HEK293 (cell line): ENCODE measurements at regions not wholly inside any gene's neighbourhood (a gene's known extent, or its start where the extent isn't known, plus 50 kb on each side); places are given as distances from the start of the nearest gene placed in this dataset.

Experiments
- CTCF ChIA-PET: fragments of 350-600 bp; formaldehyde crosslinking; extraction: SDS; loops from one replicate; lab custom pipeline; 2021; ENCODE audit warnings: antibody characterized with exemption; lab: Yijun Ruan, JAX
- POLR2A ChIA-PET: fragments of 300-600 bp; formaldehyde crosslinking; extraction: SDS; loops from one replicate; lab custom pipeline; 2020; ENCODE audit warnings: antibody characterized with exemption, inconsistent platforms; lab: Yijun Ruan, JAX
- H3K27ac ChIP-seq: fragments of 200-500 bp; sonication (Bioruptor generic); 2 replicates; pipeline ENCODE4 v1.5.1; 2014; ENCODE audit warnings: low read depth, low read length, control low read depth, inconsistent platforms; ENCODE audit errors: extremely low read depth
- H3K36me3 ChIP-seq, 2 experiments: fragments of 200-500 bp in 1 of 2; sonication (Bioruptor generic) in 1 of 2; 1 replicate in 1 of 2; 2 replicates in 1 of 2; pipeline ENCODE4 v1.5.1; 2014 to 2017; ENCODE audit warnings: inconsistent platforms in 2 of 2, low read length in 2 of 2; ENCODE audit not compliant: control insufficient read depth in 2 of 2, insufficient read depth in 1 of 2
- H3K4me1 ChIP-seq: fragments of 200-500 bp; sonication (Bioruptor generic); 2 replicates; pipeline ENCODE4 v1.5.1; 2014; ENCODE audit warnings: mild to moderate bottlenecking, low read length, inconsistent platforms; ENCODE audit not compliant: control insufficient read depth, insufficient read depth
- H3K4me3 ChIP-seq: 2 replicates; pipeline ENCODE4 v1.5.1; 2011; ENCODE audit warnings: low read depth, mild to moderate bottlenecking, control low read depth, low read length, moderate library complexity
- H3K9me3 ChIP-seq: fragments of 200-500 bp; sonication (Bioruptor generic); 2 replicates; pipeline ENCODE4 v1.5.1; 2014; ENCODE audit warnings: low read depth, low read length, inconsistent platforms; ENCODE audit not compliant: control insufficient read depth, insufficient read depth
- CTCF ChIP-seq: fragments of 450-650 bp; formaldehyde crosslinking; IDR thresholded peaks from 2 replicates; pipeline ENCODE4 v1.5.1; 2016; ENCODE audit warnings: missing biosample characterization, missing genetic modification characterization
- KLF1 ChIP-seq: fragments of 450-650 bp; formaldehyde crosslinking; IDR thresholded peaks from 2 replicates; pipeline ENCODE4 v1.5.1; 2016; ENCODE audit warnings: missing biosample characterization, missing genetic modification characterization
- YY1 ChIP-seq: fragments of 450-650 bp; formaldehyde crosslinking; IDR thresholded peaks from 2 replicates; pipeline ENCODE4 v1.5.1; 2018; ENCODE audit warnings: missing biosample characterization, missing genetic modification characterization
- ZBTB1 ChIP-seq: fragments of 450-650 bp; formaldehyde crosslinking; IDR thresholded peaks from 2 replicates; pipeline ENCODE4 v1.5.1; 2016; ENCODE audit warnings: missing biosample characterization, missing genetic modification characterization
- ZFP3 ChIP-seq: fragments of 450-650 bp; formaldehyde crosslinking; IDR thresholded peaks from 2 replicates; pipeline ENCODE4 v1.5.1; 2016; ENCODE audit warnings: low read depth, missing biosample characterization, missing genetic modification characterization
- ZNF112 ChIP-seq: fragments of 450-650 bp; formaldehyde crosslinking; IDR thresholded peaks from 2 replicates; pipeline ENCODE4 v1.5.0; 2017; ENCODE audit warnings: missing biosample characterization, missing genetic modification characterization
- ZNF114 ChIP-seq: fragments of 450-650 bp; formaldehyde crosslinking; IDR thresholded peaks from 2 replicates; pipeline ENCODE4 v1.5.0; 2017; ENCODE audit warnings: missing biosample characterization, missing genetic modification characterization
- ZNF155 ChIP-seq: fragments of 450-650 bp; formaldehyde crosslinking; IDR thresholded peaks from 2 replicates; pipeline ENCODE4 v1.5.1; 2016; ENCODE audit warnings: missing biosample characterization, missing genetic modification characterization
- ZNF18 ChIP-seq: fragments of 450-650 bp; formaldehyde crosslinking; IDR thresholded peaks from 2 replicates; pipeline ENCODE4 v1.5.1; 2016; ENCODE audit warnings: missing biosample characterization, missing genetic modification characterization
- ZNF266 ChIP-seq: fragments of 450-650 bp; formaldehyde crosslinking; IDR thresholded peaks from 2 replicates; pipeline ENCODE4 v1.5.1; 2016; ENCODE audit warnings: missing biosample characterization, missing genetic modification characterization, low read depth
- ZNF433 ChIP-seq: fragments of 450-650 bp; formaldehyde crosslinking; IDR thresholded peaks from 2 replicates; pipeline ENCODE4 v1.5.1; 2016; ENCODE audit warnings: missing biosample characterization, missing genetic modification characterization, low read depth
- ZNF747 ChIP-seq: fragments of 450-650 bp; formaldehyde crosslinking; IDR thresholded peaks from 2 replicates; pipeline ENCODE4 v1.5.1; 2016; ENCODE audit warnings: missing biosample characterization, missing genetic modification characterization
- TF ChIP-seq, protein P1 (sequence below): fragments of 450-650 bp; formaldehyde crosslinking; IDR thresholded peaks from 2 replicates; pipeline ENCODE4 v1.5.1; 2016; ENCODE audit warnings: missing biosample characterization, missing genetic modification characterization, low read depth
- TF ChIP-seq, protein P2 (sequence below): fragments of 450-650 bp; formaldehyde crosslinking; IDR thresholded peaks from 2 replicates; pipeline ENCODE4 v1.5.1; 2016; ENCODE audit warnings: missing biosample characterization, missing genetic modification characterization
- TF ChIP-seq, protein P3 (sequence below): fragments of 450-650 bp; formaldehyde crosslinking; IDR thresholded peaks from 2 replicates; pipeline ENCODE4 v1.5.1; 2016; ENCODE audit warnings: missing biosample characterization, missing genetic modification characterization
- TF ChIP-seq, protein P4 (sequence below): fragments of 450-650 bp; IDR thresholded peaks from 2 replicates; pipeline ENCODE4 v1.5.1; 2018; ENCODE audit warnings: missing biosample characterization, mild to moderate bottlenecking, missing genetic modification characterization

DNA sequence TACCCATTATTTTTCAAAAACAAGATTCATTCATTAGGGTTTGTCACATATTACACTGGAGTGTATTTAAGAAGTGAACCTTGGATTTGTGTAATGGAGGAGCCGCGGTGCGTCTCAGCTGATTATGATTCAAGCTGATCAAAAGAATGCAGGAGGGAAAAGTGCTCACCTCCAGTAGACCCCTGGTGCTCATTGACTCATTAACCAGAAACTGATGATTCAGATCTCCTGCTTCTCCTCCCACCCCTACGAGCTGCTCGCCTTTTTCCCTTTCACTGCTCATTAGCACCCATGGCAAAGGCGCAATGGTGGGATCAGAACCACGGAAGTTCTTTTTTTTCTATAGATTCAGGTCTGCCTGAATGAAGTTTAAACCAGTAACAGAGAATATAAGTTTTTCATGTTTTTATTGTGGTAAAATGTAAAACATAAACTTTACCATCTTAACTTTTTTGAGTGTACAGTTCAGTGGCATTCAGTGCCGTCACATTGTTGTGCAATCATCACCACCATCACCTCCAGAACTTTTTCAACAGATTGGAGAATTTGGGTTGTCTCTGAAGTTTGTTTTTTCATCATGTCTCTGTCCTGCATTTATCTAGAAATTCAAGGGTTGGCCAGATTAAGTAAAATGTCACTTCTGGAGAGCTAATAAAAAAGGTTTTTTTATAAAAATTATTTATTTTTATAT lies 101.6 kb downstream of the LINC00237 start:
- TF ChIP-seq, protein P1, sequence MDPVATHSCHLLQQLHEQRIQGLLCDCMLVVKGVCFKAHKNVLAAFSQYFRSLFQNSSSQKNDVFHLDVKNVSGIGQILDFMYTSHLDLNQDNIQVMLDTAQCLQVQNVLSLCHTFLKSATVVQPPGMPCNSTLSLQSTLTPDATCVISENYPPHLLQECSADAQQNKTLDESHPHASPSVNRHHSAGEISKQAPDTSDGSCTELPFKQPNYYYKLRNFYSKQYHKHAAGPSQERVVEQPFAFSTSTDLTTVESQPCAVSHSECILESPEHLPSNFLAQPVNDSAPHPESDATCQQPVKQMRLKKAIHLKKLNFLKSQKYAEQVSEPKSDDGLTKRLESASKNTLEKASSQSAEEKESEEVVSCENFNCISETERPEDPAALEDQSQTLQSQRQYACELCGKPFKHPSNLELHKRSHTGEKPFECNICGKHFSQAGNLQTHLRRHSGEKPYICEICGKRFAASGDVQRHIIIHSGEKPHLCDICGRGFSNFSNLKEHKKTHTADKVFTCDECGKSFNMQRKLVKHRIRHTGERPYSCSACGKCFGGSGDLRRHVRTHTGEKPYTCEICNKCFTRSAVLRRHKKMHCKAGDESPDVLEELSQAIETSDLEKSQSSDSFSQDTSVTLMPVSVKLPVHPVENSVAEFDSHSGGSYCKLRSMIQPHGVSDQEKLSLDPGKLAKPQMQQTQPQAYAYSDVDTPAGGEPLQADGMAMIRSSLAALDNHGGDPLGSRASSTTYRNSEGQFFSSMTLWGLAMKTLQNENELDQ (tag by site-specific recombination): no peak
- TF ChIP-seq ZNF155 (tag by site-specific recombination) (no peak), ZNF266 (tag by site-specific recombination) (no peak), ZNF433 (no peak), CTCF (tag by site-specific recombination) (no peak), ZNF112 (tag by site-specific recombination) (no peak), ZNF114 (tag by site-specific recombination) (no peak), ZNF747 (no peak)
- TF ChIP-seq, protein P2, sequence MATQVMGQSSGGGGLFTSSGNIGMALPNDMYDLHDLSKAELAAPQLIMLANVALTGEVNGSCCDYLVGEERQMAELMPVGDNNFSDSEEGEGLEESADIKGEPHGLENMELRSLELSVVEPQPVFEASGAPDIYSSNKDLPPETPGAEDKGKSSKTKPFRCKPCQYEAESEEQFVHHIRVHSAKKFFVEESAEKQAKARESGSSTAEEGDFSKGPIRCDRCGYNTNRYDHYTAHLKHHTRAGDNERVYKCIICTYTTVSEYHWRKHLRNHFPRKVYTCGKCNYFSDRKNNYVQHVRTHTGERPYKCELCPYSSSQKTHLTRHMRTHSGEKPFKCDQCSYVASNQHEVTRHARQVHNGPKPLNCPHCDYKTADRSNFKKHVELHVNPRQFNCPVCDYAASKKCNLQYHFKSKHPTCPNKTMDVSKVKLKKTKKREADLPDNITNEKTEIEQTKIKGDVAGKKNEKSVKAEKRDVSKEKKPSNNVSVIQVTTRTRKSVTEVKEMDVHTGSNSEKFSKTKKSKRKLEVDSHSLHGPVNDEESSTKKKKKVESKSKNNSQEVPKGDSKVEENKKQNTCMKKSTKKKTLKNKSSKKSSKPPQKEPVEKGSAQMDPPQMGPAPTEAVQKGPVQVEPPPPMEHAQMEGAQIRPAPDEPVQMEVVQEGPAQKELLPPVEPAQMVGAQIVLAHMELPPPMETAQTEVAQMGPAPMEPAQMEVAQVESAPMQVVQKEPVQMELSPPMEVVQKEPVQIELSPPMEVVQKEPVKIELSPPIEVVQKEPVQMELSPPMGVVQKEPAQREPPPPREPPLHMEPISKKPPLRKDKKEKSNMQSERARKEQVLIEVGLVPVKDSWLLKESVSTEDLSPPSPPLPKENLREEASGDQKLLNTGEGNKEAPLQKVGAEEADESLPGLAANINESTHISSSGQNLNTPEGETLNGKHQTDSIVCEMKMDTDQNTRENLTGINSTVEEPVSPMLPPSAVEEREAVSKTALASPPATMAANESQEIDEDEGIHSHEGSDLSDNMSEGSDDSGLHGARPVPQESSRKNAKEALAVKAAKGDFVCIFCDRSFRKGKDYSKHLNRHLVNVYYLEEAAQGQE (tag by site-specific recombination): no peak
- POLR2A ChIA-PET: no interaction called here
- H3K9me3 ChIP-seq: no peaks in the 10 kb centered on the region
- H3K27ac ChIP-seq: no peak overlapping the region
- H3K4me3 ChIP-seq: no peak overlapping the region
- CTCF ChIA-PET: interaction anchor here (1.2 kb wide), 1 partner anchor 231 kb away, joined by 5 read pairs; no protein-coding TSS in a partner anchor
- no peaks in the 10 kb centered on the region for H3K36me3 ChIP-seq
- H3K4me1 ChIP-seq: no peaks in the 10 kb centered on the region

GRCh38 chr20:21003902-21004301 lies 102.3 kb downstream of the LINC00237 start:
- no peaks in the 10 kb centered on the region for H3K36me3 ChIP-seq
- ChIA-PET CTCF (no interaction called here), POLR2A (no interaction called here)

More at GRCh38 chr20:21003902-21004301, 102.3 kb downstream of the LINC00237 start:
- Histone ChIP-seq H3K9me3 (no peaks in the 10 kb centered on the region), H3K4me1 (no peaks in the 10 kb centered on the region), H3K4me3 (no peak overlapping the region), H3K27ac (no peak overlapping the region)
- no peak for TF ChIP-seq ZBTB1 (tag by site-specific recombination)
- TF ChIP-seq KLF1 (tag by site-specific recombination): no peak
- TF ChIP-seq YY1 (tag by site-specific recombination): no peak
- TF ChIP-seq ZFP3 (tag by site-specific recombination): no peak
- TF ChIP-seq, protein P3, sequence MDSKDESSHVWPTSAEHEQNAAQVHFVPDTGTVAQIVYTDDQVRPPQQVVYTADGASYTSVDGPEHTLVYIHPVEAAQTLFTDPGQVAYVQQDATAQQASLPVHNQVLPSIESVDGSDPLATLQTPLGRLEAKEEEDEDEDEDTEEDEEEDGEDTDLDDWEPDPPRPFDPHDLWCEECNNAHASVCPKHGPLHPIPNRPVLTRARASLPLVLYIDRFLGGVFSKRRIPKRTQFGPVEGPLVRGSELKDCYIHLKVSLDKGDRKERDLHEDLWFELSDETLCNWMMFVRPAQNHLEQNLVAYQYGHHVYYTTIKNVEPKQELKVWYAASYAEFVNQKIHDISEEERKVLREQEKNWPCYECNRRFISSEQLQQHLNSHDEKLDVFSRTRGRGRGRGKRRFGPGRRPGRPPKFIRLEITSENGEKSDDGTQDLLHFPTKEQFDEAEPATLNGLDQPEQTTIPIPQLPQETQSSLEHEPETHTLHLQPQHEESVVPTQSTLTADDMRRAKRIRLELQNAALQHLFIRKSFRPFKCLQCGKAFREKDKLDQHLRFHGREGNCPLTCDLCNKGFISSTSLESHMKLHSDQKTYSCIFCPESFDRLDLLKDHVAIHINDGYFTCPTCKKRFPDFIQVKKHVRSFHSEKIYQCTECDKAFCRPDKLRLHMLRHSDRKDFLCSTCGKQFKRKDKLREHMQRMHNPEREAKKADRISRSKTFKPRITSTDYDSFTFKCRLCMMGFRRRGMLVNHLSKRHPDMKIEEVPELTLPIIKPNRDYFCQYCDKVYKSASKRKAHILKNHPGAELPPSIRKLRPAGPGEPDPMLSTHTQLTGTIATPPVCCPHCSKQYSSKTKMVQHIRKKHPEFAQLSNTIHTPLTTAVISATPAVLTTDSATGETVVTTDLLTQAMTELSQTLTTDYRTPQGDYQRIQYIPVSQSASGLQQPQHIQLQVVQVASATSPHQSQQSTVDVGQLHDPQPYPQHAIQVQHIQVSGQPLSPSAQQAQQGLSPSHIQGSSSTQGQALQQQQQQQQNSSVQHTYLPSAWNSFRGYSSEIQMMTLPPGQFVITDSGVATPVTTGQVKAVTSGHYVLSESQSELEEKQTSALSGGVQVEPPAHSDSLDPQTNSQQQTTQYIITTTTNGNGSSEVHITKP: no peak
- no peak for TF ChIP-seq ZNF18 (tag by site-specific recombination)
- TF ChIP-seq, protein P4, sequence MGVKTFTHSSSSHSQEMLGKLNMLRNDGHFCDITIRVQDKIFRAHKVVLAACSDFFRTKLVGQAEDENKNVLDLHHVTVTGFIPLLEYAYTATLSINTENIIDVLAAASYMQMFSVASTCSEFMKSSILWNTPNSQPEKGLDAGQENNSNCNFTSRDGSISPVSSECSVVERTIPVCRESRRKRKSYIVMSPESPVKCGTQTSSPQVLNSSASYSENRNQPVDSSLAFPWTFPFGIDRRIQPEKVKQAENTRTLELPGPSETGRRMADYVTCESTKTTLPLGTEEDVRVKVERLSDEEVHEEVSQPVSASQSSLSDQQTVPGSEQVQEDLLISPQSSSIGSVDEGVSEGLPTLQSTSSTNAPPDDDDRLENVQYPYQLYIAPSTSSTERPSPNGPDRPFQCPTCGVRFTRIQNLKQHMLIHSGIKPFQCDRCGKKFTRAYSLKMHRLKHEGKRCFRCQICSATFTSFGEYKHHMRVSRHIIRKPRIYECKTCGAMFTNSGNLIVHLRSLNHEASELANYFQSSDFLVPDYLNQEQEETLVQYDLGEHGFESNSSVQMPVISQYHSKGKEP (tag by site-specific recombination): no peak
- TF ChIP-seq, all 188 proteins: peak for 0
